GM23338 (cell line): ENCODE measurements at regions not wholly inside any gene's neighbourhood (a gene's known extent, or its start where the extent isn't known, plus 50 kb on each side); places are given as distances from the start of the nearest gene placed in this dataset.

Experiments
- ATAC-seq: fragments of 200-7000 bp; cut with Tn5 transposase; 3 replicates; pipeline ENCODE4 v1.9.1; 2020
- DNase-seq: peaks from one replicate; pipeline ENCODE4 v3.0.0-alpha.2; 2015; ENCODE audit warnings: low spot score
- H2AFZ ChIP-seq: fragments of 200-600 bp; sonication (generic); 2 replicates; pipeline ENCODE4 v1.8.0; 2016; ENCODE audit warnings: antibody characterized with exemption, mild to moderate bottlenecking, moderate library complexity
- H3F3A ChIP-seq: fragments of 200-600 bp; sonication (generic); replicated peaks from 2 replicates; pipeline ENCODE4 v1.8.0; 2017; ENCODE audit warnings: antibody characterized with exemption, mixed run types, low read depth
- H3K27ac ChIP-seq: fragments of 200-600 bp; sonication (generic); 2 replicates; pipeline ENCODE4 v1.6.1; 2016; ENCODE audit warnings: low read depth
- H3K27me3 ChIP-seq: fragments of 200-600 bp; sonication (generic); 2 replicates; pipeline ENCODE4 v1.8.0; 2016; ENCODE audit warnings: mild to moderate bottlenecking, mixed run types, moderate library complexity; ENCODE audit not compliant: insufficient read depth
- H3K36me3 ChIP-seq: fragments of 200-600 bp; sonication (generic); 2 replicates; pipeline ENCODE4 v1.8.0; 2016; ENCODE audit warnings: mild to moderate bottlenecking; ENCODE audit not compliant: insufficient read depth
- H3K4me1 ChIP-seq: fragments of 200-600 bp; sonication (generic); 2 replicates; pipeline ENCODE4 v1.8.0; 2016; ENCODE audit warnings: mild to moderate bottlenecking, moderate library complexity; ENCODE audit not compliant: insufficient read depth
- H3K4me2 ChIP-seq: fragments of 200-600 bp; sonication (generic); 2 replicates; pipeline ENCODE4 v1.7.1; 2017; ENCODE audit warnings: mixed run types
- H3K4me3 ChIP-seq: fragments of 200-600 bp; sonication (generic); 2 replicates; pipeline ENCODE4 v1.6.1; 2016; ENCODE audit warnings: mixed run types
- H3K79me2 ChIP-seq: fragments of 200-600 bp; sonication (generic); replicated peaks from 2 replicates; pipeline ENCODE4 v1.8.0; 2017; ENCODE audit warnings: mild to moderate bottlenecking; ENCODE audit not compliant: insufficient read depth
- H3K9me2 ChIP-seq: fragments of 200-600 bp; sonication (generic); 2 replicates; pipeline ENCODE4 v1.8.0; 2017; ENCODE audit not compliant: insufficient read depth
- H4K20me1 ChIP-seq: fragments of 200-600 bp; sonication (generic); replicated peaks from 2 replicates; pipeline ENCODE4 v1.8.0; 2017; ENCODE audit warnings: mild to moderate bottlenecking; ENCODE audit not compliant: insufficient read depth
- H3K27ac Mint-ChIP-seq: 2 replicates; pipeline ENCODE4 v1.8.0; 2020; ENCODE audit warnings: inconsistent platforms, mild to moderate bottlenecking, moderate library complexity, mixed read lengths
- H3K27me3 Mint-ChIP-seq: 3 replicates; pipeline ENCODE4 v1.8.0; 2022; ENCODE audit warnings: low read depth, mild to moderate bottlenecking, moderate library complexity, mixed read lengths, inconsistent platforms; ENCODE audit not compliant: insufficient read depth, poor library complexity
- H3K36me3 Mint-ChIP-seq: 3 replicates; pipeline ENCODE4 v1.8.0; 2021; ENCODE audit warnings: low read depth, mild to moderate bottlenecking, inconsistent platforms, moderate library complexity, mixed read lengths
- H3K4me1 Mint-ChIP-seq: 3 replicates; pipeline ENCODE4 v1.8.0; 2020; ENCODE audit warnings: mild to moderate bottlenecking, inconsistent platforms, mixed read lengths
- H3K4me3 Mint-ChIP-seq: 3 replicates; pipeline ENCODE4 v1.8.0; 2021; ENCODE audit warnings: moderate library complexity, mild to moderate bottlenecking, inconsistent platforms, mixed read lengths
- H3K9me3 Mint-ChIP-seq: 3 replicates; pipeline ENCODE4 v1.8.0; 2020; ENCODE audit warnings: moderate library complexity, mild to moderate bottlenecking, inconsistent platforms, mixed read lengths
- CTCF ChIP-seq, 2 experiments: fragments of 200-600 bp in 1 of 2; sonication (generic) in 1 of 2; conservative IDR thresholded peaks; 2 replicates each; pipeline versions ENCODE4 v1.5.1 to v1.6.1; 2016 to 2017; ENCODE audit warnings: antibody characterized with exemption in 2 of 2, low read depth in 2 of 2, mild to moderate bottlenecking in 2 of 2, moderate library complexity in 1 of 2
- ETS1 ChIP-seq: IDR thresholded peaks from 2 replicates; pipeline ENCODE4 v1.6.1; 2016; ENCODE audit warnings: antibody characterized with exemption
- EZH2 ChIP-seq: fragments of 200-600 bp; sonication (generic); IDR thresholded peaks from one replicate; pipeline ENCODE4 v1.8.0; 2017; ENCODE audit warnings: antibody characterized with exemption, mild to moderate bottlenecking, low read depth; ENCODE audit not compliant: unreplicated experiment
- EZH2phosphoT487 ChIP-seq: fragments of 200-600 bp; sonication (generic); IDR thresholded peaks from one replicate; pipeline ENCODE4 v1.8.1; 2018; ENCODE audit warnings: antibody characterized with exemption; ENCODE audit not compliant: unreplicated experiment
- JUNB ChIP-seq: IDR thresholded peaks from one replicate; pipeline ENCODE4 v1.6.1; 2016; ENCODE audit warnings: antibody characterized with exemption; ENCODE audit not compliant: unreplicated experiment
- POLR2AphosphoS5 ChIP-seq: IDR thresholded peaks from 2 replicates; pipeline ENCODE4 v1.6.1; 2016; ENCODE audit warnings: antibody characterized with exemption, low read depth
- REST ChIP-seq: IDR thresholded peaks from one replicate; pipeline ENCODE4 v1.6.1; 2018; ENCODE audit warnings: antibody characterized with exemption; ENCODE audit not compliant: unreplicated experiment
- STAT1 ChIP-seq: IDR thresholded peaks from one replicate; pipeline ENCODE4 v1.6.1; 2016; ENCODE audit warnings: antibody characterized with exemption; ENCODE audit not compliant: unreplicated experiment
- ZNF114 ChIP-seq: fragments of 250-450 bp; sonication (Bioruptor Pico); IDR thresholded peaks from 2 replicates; pipeline ENCODE4 v1.5.0; 2020; ENCODE audit warnings: mild to moderate bottlenecking, moderate library complexity
- ZNF331 ChIP-seq: fragments of 250-450 bp; sonication (Bioruptor Pico); IDR thresholded peaks from 2 replicates; pipeline ENCODE4 v1.5.0; 2020; ENCODE audit warnings: low read depth, mild to moderate bottlenecking, moderate library complexity

GRCh38 chr7:26460351-26461085, 168.9 kb downstream of the SNX10 start (continued):
- TF ChIP-seq CTCF (conservative IDR thresholded peaks at IDR 0.05; ENCODE audit: low read depth in 2 of 2): no peak

GRCh38 chr7:26461518-26461917, 169.9 kb downstream of the SNX10 start:
- no peak overlapping the region for H3K27ac ChIP-seq
- H3K27me3 Mint-ChIP-seq: peaks cover 4% of the 10 kb centered on the region
- TF ChIP-seq POLR2AphosphoS5 (no peak), EZH2 (no peak), ZNF114 (CRISPR knock-in tag) (no peak), JUNB (no peak), ZNF331 (CRISPR knock-in tag) (no peak), ETS1 (no peak), STAT1 (no peak), CTCF (conservative IDR thresholded peaks at IDR 0.05; ENCODE audit: low read depth in 2 of 2) (no peak), EZH2phosphoT487 (no peak), REST (no peak)
- H3K4me1 Mint-ChIP-seq: no peaks in the 10 kb centered on the region; the same call in 2 of the 3 replicates
- H2AFZ ChIP-seq: no peak overlapping the region
- DNase-seq (no peak), ATAC-seq (no peak)
- H3K9me3 Mint-ChIP-seq: no peaks in the 10 kb centered on the region
- H4K20me1 ChIP-seq: no peaks in the 10 kb centered on the region
- H3K79me2 ChIP-seq: no peaks in the 10 kb centered on the region
- H3K36me3 ChIP-seq: no peaks in the 10 kb centered on the region
- no peaks in the 10 kb centered on the region for H3K36me3 Mint-ChIP-seq
- no peaks in the 10 kb centered on the region for H3K27me3 ChIP-seq
- H3F3A ChIP-seq: no peaks in the 10 kb centered on the region
- 0 out of 2 replicates have a peak, but pooled peaks cover 3% of the 10 kb centered on the region for H3K9me2 ChIP-seq
- no peak overlapping the region for H3K4me3 Mint-ChIP-seq
- no peak overlapping the region for H3K27ac Mint-ChIP-seq
- no peak overlapping the region for H3K4me2 ChIP-seq
- no peak overlapping the region for H3K4me3 ChIP-seq
- no peaks in the 10 kb centered on the region for H3K4me1 ChIP-seq
